ENCODE measurements at regions not wholly inside any gene's neighbourhood (a gene's known extent, or its start where the extent isn't known, plus 50 kb on each side); places are given as distances from the start of the nearest gene placed in this dataset.

DNA sequence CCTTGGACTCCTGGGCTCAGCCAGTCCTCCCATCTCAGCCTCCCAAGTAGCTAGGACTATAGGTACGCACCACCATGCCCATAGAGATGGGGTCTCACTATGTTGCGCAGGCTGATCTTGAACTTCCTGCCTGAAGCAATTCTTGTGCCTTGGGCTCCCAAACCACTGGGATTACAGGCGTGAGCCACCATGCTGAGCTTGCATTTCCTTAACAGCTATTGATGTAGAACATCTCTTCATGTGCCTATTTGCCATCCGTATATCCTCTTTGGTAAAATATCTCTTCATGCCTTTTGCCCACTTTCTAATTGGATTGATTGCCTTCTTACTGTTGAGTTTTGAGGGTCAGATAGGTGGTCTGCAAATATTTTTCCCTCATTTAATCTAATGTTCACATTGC, 208.9 kb upstream of the TLE3 start:
- H3K27ac ChIP-seq (ENCODE audit: low read length), result no peak overlapping the region
- H3F3A ChIP-seq (ENCODE audit: insufficient read depth, low read length, poor library complexity, severe bottlenecking), result no peaks in the 10 kb centered on the region
- no peak overlapping the region for H3K9ac ChIP-seq (ENCODE audit: low read length)
- no peaks in the 10 kb centered on the region for H3K79me2 ChIP-seq (replicated peaks; ENCODE audit: insufficient read depth, low read length)
- no peaks in the 10 kb centered on the region for H3K36me3 ChIP-seq (ENCODE audit: insufficient read depth, low read length)
- TF ChIP-seq EZH2 (IDR thresholded peaks at IDR 0.05; ENCODE audit: borderline replicate concordance, insufficient read depth, low read length, poor library complexity, severe bottlenecking) (no peak), TAF1 (IDR thresholded peaks at IDR 0.05; ENCODE audit: low read depth) (no peak), RAD21 (conservative IDR thresholded peaks at IDR 0.05) (no peak), POLR2AphosphoS5 (IDR thresholded peaks at IDR 0.05) (no peak), MXI1 (conservative IDR thresholded peaks at IDR 0.05; ENCODE audit: poor library complexity, severe bottlenecking) (no peak), EP300 (conservative IDR thresholded peaks at IDR 0.05; ENCODE audit: poor library complexity, severe bottlenecking) (no peak), SMC3 (conservative IDR thresholded peaks at IDR 0.05; ENCODE audit: poor library complexity) (no peak)
- TF ChIP-seq, protein P1, sequence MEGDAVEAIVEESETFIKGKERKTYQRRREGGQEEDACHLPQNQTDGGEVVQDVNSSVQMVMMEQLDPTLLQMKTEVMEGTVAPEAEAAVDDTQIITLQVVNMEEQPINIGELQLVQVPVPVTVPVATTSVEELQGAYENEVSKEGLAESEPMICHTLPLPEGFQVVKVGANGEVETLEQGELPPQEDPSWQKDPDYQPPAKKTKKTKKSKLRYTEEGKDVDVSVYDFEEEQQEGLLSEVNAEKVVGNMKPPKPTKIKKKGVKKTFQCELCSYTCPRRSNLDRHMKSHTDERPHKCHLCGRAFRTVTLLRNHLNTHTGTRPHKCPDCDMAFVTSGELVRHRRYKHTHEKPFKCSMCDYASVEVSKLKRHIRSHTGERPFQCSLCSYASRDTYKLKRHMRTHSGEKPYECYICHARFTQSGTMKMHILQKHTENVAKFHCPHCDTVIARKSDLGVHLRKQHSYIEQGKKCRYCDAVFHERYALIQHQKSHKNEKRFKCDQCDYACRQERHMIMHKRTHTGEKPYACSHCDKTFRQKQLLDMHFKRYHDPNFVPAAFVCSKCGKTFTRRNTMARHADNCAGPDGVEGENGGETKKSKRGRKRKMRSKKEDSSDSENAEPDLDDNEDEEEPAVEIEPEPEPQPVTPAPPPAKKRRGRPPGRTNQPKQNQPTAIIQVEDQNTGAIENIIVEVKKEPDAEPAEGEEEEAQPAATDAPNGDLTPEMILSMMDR (IDR thresholded peaks at IDR 0.05; ENCODE audit: poor library complexity, severe bottlenecking), result no peak
- TF ChIP-seq, protein P2, sequence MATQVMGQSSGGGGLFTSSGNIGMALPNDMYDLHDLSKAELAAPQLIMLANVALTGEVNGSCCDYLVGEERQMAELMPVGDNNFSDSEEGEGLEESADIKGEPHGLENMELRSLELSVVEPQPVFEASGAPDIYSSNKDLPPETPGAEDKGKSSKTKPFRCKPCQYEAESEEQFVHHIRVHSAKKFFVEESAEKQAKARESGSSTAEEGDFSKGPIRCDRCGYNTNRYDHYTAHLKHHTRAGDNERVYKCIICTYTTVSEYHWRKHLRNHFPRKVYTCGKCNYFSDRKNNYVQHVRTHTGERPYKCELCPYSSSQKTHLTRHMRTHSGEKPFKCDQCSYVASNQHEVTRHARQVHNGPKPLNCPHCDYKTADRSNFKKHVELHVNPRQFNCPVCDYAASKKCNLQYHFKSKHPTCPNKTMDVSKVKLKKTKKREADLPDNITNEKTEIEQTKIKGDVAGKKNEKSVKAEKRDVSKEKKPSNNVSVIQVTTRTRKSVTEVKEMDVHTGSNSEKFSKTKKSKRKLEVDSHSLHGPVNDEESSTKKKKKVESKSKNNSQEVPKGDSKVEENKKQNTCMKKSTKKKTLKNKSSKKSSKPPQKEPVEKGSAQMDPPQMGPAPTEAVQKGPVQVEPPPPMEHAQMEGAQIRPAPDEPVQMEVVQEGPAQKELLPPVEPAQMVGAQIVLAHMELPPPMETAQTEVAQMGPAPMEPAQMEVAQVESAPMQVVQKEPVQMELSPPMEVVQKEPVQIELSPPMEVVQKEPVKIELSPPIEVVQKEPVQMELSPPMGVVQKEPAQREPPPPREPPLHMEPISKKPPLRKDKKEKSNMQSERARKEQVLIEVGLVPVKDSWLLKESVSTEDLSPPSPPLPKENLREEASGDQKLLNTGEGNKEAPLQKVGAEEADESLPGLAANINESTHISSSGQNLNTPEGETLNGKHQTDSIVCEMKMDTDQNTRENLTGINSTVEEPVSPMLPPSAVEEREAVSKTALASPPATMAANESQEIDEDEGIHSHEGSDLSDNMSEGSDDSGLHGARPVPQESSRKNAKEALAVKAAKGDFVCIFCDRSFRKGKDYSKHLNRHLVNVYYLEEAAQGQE (IDR thresholded peaks at IDR 0.05; ENCODE audit: borderline replicate concordance), result no peak
- no peaks in the 10 kb centered on the region for H4K20me1 ChIP-seq (ENCODE audit: insufficient read depth)
- H3K4me2 ChIP-seq (ENCODE audit: low read length), result no peak overlapping the region
- no peak overlapping the region for H2AFZ ChIP-seq (ENCODE audit: low read depth, low read length)
- H3K4me3 ChIP-seq (ENCODE audit: low read length), result no peak overlapping the region
- H3K9me3 ChIP-seq (ENCODE audit: low read length), result no peaks in the 10 kb centered on the region
- H3K27me3 ChIP-seq (ENCODE audit: insufficient read depth, low read depth, low read length), result no peaks in the 10 kb centered on the region
- H3K9me2 ChIP-seq (ENCODE audit: insufficient read depth, low read length), result no peaks in the 10 kb centered on the region

DNA sequence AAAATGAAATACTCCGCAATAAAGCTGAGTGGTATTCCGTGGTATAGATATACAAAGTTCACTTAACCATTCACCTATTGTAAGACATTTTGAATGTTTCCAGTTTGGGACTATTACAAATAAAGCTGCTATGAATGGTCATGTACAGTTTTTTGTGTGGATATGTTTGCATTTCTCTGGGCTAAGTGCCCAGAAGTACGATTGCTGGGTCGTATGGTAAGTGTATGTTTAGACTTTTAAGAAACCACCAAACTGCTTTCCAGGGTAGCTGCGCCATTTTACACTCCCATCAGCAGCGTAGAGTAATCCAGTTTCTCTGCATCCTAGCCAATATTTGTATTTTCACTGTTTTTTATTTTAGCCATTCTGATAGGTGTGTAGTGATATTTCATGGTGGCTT, 208.4 kb upstream of the TLE3 start:
- Histone ChIP-seq H3K9me3 (ENCODE audit: low read length) (no peaks in the 10 kb centered on the region), H3K27ac (ENCODE audit: low read length) (no peak overlapping the region), H3K79me2 (replicated peaks; ENCODE audit: insufficient read depth, low read length) (no peaks in the 10 kb centered on the region), H3K4me2 (ENCODE audit: low read length) (no peak overlapping the region), H3K4me3 (ENCODE audit: low read length) (no peak overlapping the region), H3K36me3 (ENCODE audit: insufficient read depth, low read length) (no peaks in the 10 kb centered on the region), H4K20me1 (ENCODE audit: insufficient read depth) (no peaks in the 10 kb centered on the region), H2AFZ (ENCODE audit: low read depth, low read length) (no peak overlapping the region), H3K27me3 (ENCODE audit: insufficient read depth, low read depth, low read length) (no peaks in the 10 kb centered on the region), H3F3A (ENCODE audit: insufficient read depth, low read length, poor library complexity, severe bottlenecking) (no peaks in the 10 kb centered on the region), H3K9me2 (ENCODE audit: insufficient read depth, low read length) (no peaks in the 10 kb centered on the region), H3K9ac (ENCODE audit: low read length) (no peak overlapping the region)
- TF ChIP-seq TAF1 (IDR thresholded peaks at IDR 0.05; ENCODE audit: low read depth) (no peak), MXI1 (conservative IDR thresholded peaks at IDR 0.05; ENCODE audit: poor library complexity, severe bottlenecking) (no peak), POLR2AphosphoS5 (IDR thresholded peaks at IDR 0.05) (no peak), RAD21 (conservative IDR thresholded peaks at IDR 0.05) (no peak), EP300 (conservative IDR thresholded peaks at IDR 0.05; ENCODE audit: poor library complexity, severe bottlenecking) (no peak)
- TF ChIP-seq, protein P2 (IDR thresholded peaks at IDR 0.05; ENCODE audit: borderline replicate concordance), result no peak

Measured in neural cell (in vitro differentiated cells).